KMS-11 (cell line): ENCODE measurements at regions not wholly inside any gene's neighbourhood (a gene's known extent, or its start where the extent isn't known, plus 50 kb on each side); places are given as distances from the start of the nearest gene placed in this dataset.

ENCODE experiments used
- H2AFZ ChIP-seq: fragments of 200-600 bp; sonication (generic); 2 replicates; pipeline ENCODE4 v1.6.1; 2016; ENCODE audit warnings: antibody characterized with exemption, mixed run types, low read depth
- H3K27ac ChIP-seq: fragments of 200-600 bp; sonication (generic); 2 replicates; pipeline ENCODE4 v1.6.1; 2016; ENCODE audit warnings: mild to moderate bottlenecking, mixed run types
- H3K27me3 ChIP-seq: fragments of 200-600 bp; sonication (generic); 2 replicates; pipeline ENCODE4 v1.6.1; 2017; ENCODE audit warnings: mild to moderate bottlenecking, low read depth, mixed run types, moderate library complexity; ENCODE audit not compliant: insufficient read depth
- H3K36me3 ChIP-seq: fragments of 200-600 bp; sonication (generic); 2 replicates; pipeline ENCODE4 v1.6.1; 2017; ENCODE audit warnings: mild to moderate bottlenecking, mixed run types; ENCODE audit not compliant: insufficient read depth
- H3K4me1 ChIP-seq: fragments of 200-600 bp; sonication (generic); 2 replicates; pipeline ENCODE4 v1.6.1; 2016; ENCODE audit warnings: mild to moderate bottlenecking, low read depth, mixed run types; ENCODE audit not compliant: poor library complexity, severe bottlenecking
- H3K4me2 ChIP-seq: fragments of 200-600 bp; sonication (generic); 2 replicates; pipeline ENCODE4 v1.7.0; 2016; ENCODE audit warnings: mild to moderate bottlenecking, mixed run types
- H3K4me3 ChIP-seq: fragments of 200-600 bp; sonication (generic); IDR thresholded peaks from 2 replicates; pipeline ENCODE4 v1.6.1; 2017; ENCODE audit warnings: low read depth, low read length, mixed read lengths; ENCODE audit not compliant: insufficient read depth
- H3K79me2 ChIP-seq: fragments of 200-600 bp; sonication (generic); 2 replicates; pipeline ENCODE4 v1.6.1; 2016; ENCODE audit warnings: low read depth, mixed run types; ENCODE audit not compliant: insufficient read depth
- H3K9ac ChIP-seq: fragments of 200-600 bp; sonication (generic); 2 replicates; pipeline ENCODE4 v1.6.1; 2016; ENCODE audit warnings: mild to moderate bottlenecking, mixed run types
- H4K20me1 ChIP-seq: fragments of 200-600 bp; sonication (generic); 2 replicates; pipeline ENCODE4 v1.6.1; 2016; ENCODE audit warnings: mild to moderate bottlenecking, mixed run types; ENCODE audit not compliant: insufficient read depth
- CTCF ChIP-seq: fragments of 200-600 bp; sonication (generic); conservative IDR thresholded peaks from 2 replicates; pipeline ENCODE4 v1.6.1; 2017; ENCODE audit warnings: low read depth, mild to moderate bottlenecking, antibody characterized with exemption, low read length, moderate library complexity, mixed read lengths

- no peaks in the 10 kb centered on the region for H3K36me3 ChIP-seq
- no peak overlapping the region for H3K9ac ChIP-seq
- H3K4me3 ChIP-seq, result no peak overlapping the region
- no peak overlapping the region for H2AFZ ChIP-seq
- H3K27ac ChIP-seq, result no peak overlapping the region
- H3K4me1 ChIP-seq, result no peaks in the 10 kb centered on the region
- H3K4me2 ChIP-seq, result no peak overlapping the region
- no peaks in the 10 kb centered on the region for H4K20me1 ChIP-seq
- no peaks in the 10 kb centered on the region for H3K79me2 ChIP-seq
- H3K27me3 ChIP-seq, result no peaks in the 10 kb centered on the region
- no peak for TF ChIP-seq CTCF
These were observed 111.1 kb upstream of the ABI3BP start for GRCh38 chr3:101104321-101104720.

GRCh38 chr3:101102678-101103296 is 109.6 kb upstream of the ABI3BP start:
- Histone ChIP-seq H3K4me1 (no peaks in the 10 kb centered on the region), H3K9ac (no peak overlapping the region), H4K20me1 (no peaks in the 10 kb centered on the region), H3K27me3 (no peaks in the 10 kb centered on the region), H2AFZ (no peak overlapping the region), H3K27ac (no peak overlapping the region), H3K4me2 (no peak overlapping the region), H3K36me3 (no peaks in the 10 kb centered on the region), H3K4me3 (no peak overlapping the region), H3K79me2 (no peaks in the 10 kb centered on the region)
- no peak for TF ChIP-seq CTCF

GRCh38 chr3:101100361-101101009 is 107.3 kb upstream of the ABI3BP start:
- H2AFZ ChIP-seq, result no peak overlapping the region

GRCh38 chr3:101099791-101100190 is 106.6 kb upstream of the ABI3BP start:
- Histone ChIP-seq H3K9ac (no peak overlapping the region), H4K20me1 (no peaks in the 10 kb centered on the region)
- TF ChIP-seq CTCF, result no peak

More at GRCh38 chr3:101100361-101101009, 107.3 kb upstream of the ABI3BP start:
- Histone ChIP-seq H3K9ac (no peak overlapping the region), H3K27me3 (no peaks in the 10 kb centered on the region), H3K79me2 (no peaks in the 10 kb centered on the region), H3K4me3 (no peak overlapping the region), H4K20me1 (no peaks in the 10 kb centered on the region), H3K27ac (no peak overlapping the region), H3K36me3 (no peaks in the 10 kb centered on the region), H3K4me1 (no peaks in the 10 kb centered on the region), H3K4me2 (no peak overlapping the region)
- TF ChIP-seq CTCF, result no peak

More at GRCh38 chr3:101099791-101100190, 106.6 kb upstream of the ABI3BP start:
- Histone ChIP-seq H2AFZ (no peak overlapping the region), H3K79me2 (no peaks in the 10 kb centered on the region), H3K4me1 (no peaks in the 10 kb centered on the region), H3K27ac (no peak overlapping the region), H3K4me2 (no peak overlapping the region), H3K4me3 (no peak overlapping the region), H3K27me3 (no peaks in the 10 kb centered on the region), H3K36me3 (no peaks in the 10 kb centered on the region)
